H1 (cell line): ENCODE measurements at regions not wholly inside any gene's neighbourhood (a gene's known extent, or its start where the extent isn't known, plus 50 kb on each side); places are given as distances from the start of the nearest gene placed in this dataset.

Experiments
- CTCF ChIA-PET: fragments of 300-600 bp; sonication (Branson Sonifier 250); formaldehyde crosslinking; loops from one replicate; lab custom pipeline; 2021; ENCODE audit not compliant: partially characterized antibody; lab: Charles Lee
- POLR2A ChIA-PET: fragments of 300-600 bp; sonication (Branson Sonifier 250); formaldehyde crosslinking; loops from one replicate; lab custom pipeline; 2021; ENCODE audit warnings: inconsistent platforms; ENCODE audit not compliant: partially characterized antibody; lab: Charles Lee
- DNase-seq, 2 experiments: peaks; one replicate each; pipeline versions ENCODE4 v3.0.0 to v3.0.0-alpha.2; 2010 to 2022; ENCODE audit warnings: low spot score in 2 of 2, low read depth in 1 of 2, mixed read lengths in 1 of 2
- FAIRE-seq: peaks from 2 replicates; lab custom pipeline; 2011; peaks lifted over from hg19 to GRCh38; lab: Jason Lieb, UNC
- H2AFZ ChIP-seq: 2 replicates; pipeline ENCODE4 v1.8.1; 2012; ENCODE audit warnings: low read length, inconsistent platforms
- H2AK5ac ChIP-seq: 2 replicates; pipeline ENCODE4 v1.6.1; 2013; ENCODE audit warnings: low read depth, low read length
- H2BK120ac ChIP-seq: replicated peaks from 2 replicates; pipeline ENCODE3; 2013; ENCODE audit warnings: low read depth, low read length, inconsistent platforms
- H2BK12ac ChIP-seq: 2 replicates; pipeline ENCODE4 v1.6.1; 2013; ENCODE audit warnings: low read depth, low read length
- H2BK15ac ChIP-seq: 2 replicates; pipeline ENCODE4 v1.6.1; 2013; ENCODE audit warnings: low read length
- H2BK20ac ChIP-seq: 2 replicates; pipeline ENCODE4 v1.6.1; 2013; ENCODE audit warnings: low read length
- H2BK5ac ChIP-seq: 2 replicates; pipeline ENCODE4 v1.6.1; 2013; ENCODE audit warnings: low read depth, low read length
- H3K14ac ChIP-seq: 2 replicates; pipeline ENCODE4 v1.6.1; 2013; ENCODE audit warnings: inconsistent platforms; ENCODE audit not compliant: insufficient read length
- H3K18ac ChIP-seq: 2 replicates; pipeline ENCODE4 v1.6.1; 2013; ENCODE audit warnings: low read length; ENCODE audit errors: extremely low read depth
- H3K23ac ChIP-seq: 2 replicates; pipeline ENCODE4 v1.6.1; 2013; ENCODE audit warnings: inconsistent platforms; ENCODE audit not compliant: insufficient read length
- H3K23me2 ChIP-seq: 2 replicates; pipeline ENCODE4 v1.6.1; 2013; ENCODE audit warnings: low read depth, low read length
- H3K27ac ChIP-seq: 2 replicates; pipeline ENCODE4 v1.6.1; 2011; ENCODE audit warnings: low read depth, low read length, inconsistent platforms
- H3K27me3 ChIP-seq, 4 experiments: replicated peaks in 1 of 4; 1 replicate in 1 of 4; 2 replicates in 3 of 4; pipeline versions ENCODE4 v1.6.1 to v1.8.1; 2011 to 2013; ENCODE audit warnings: low read length in 3 of 4, mild to moderate bottlenecking in 3 of 4, inconsistent platforms in 2 of 4, mixed read lengths in 2 of 4, moderate library complexity in 1 of 4; ENCODE audit not compliant: control insufficient read depth in 3 of 4, insufficient read depth in 3 of 4; ENCODE audit errors: extremely low read depth in 1 of 4
- H3K36me3 ChIP-seq, 4 experiments: 2 replicates each; pipeline versions ENCODE4 v1.6.1 to v1.8.1; 2011 to 2013; ENCODE audit warnings: mild to moderate bottlenecking in 4 of 4, low read length in 3 of 4, moderate library complexity in 2 of 4, control low read depth in 1 of 4, inconsistent platforms in 1 of 4; ENCODE audit not compliant: insufficient read depth in 4 of 4, control insufficient read depth in 2 of 4
- H3K4ac ChIP-seq: replicated peaks from 2 replicates; pipeline ENCODE3; 2013; ENCODE audit warnings: low read length, low read depth, mixed read lengths, inconsistent platforms; ENCODE audit not compliant: insufficient read length
- H3K4me1 ChIP-seq, 4 experiments: replicated peaks in 1 of 4; 1 replicate in 1 of 4; 2 replicates in 3 of 4; pipeline versions ENCODE4 v1.6.1 to v1.8.1; 2011 to 2013; ENCODE audit warnings: low read length in 3 of 4, inconsistent platforms in 2 of 4, mixed read lengths in 1 of 4; ENCODE audit not compliant: insufficient read depth in 4 of 4, control insufficient read depth in 3 of 4
- H3K4me2 ChIP-seq, 2 experiments: 2 replicates each; pipeline versions ENCODE4 v1.6.1 to v1.8.1; 2011 to 2013; ENCODE audit warnings: low read depth in 2 of 2, low read length in 2 of 2, control low read depth in 1 of 2, inconsistent platforms in 1 of 2, mild to moderate bottlenecking in 1 of 2; ENCODE audit not compliant: insufficient read depth in 1 of 2
- H3K4me3 ChIP-seq, 4 experiments: fragments of 200-600, 300-600 bp in 1 of 4; sonication (generic), shearing (Covaris generic), sonication (Bioruptor Twin) in 1 of 4; 2 replicates each; pipeline versions ENCODE4 v1.5.1 to v1.8.1; 2011 to 2016; ENCODE audit warnings: low read length in 4 of 4, low read depth in 3 of 4, control low read depth in 2 of 4, inconsistent platforms in 2 of 4, mild to moderate bottlenecking in 2 of 4, mixed read lengths in 1 of 4, moderate library complexity in 1 of 4; ENCODE audit not compliant: insufficient read depth in 2 of 4; ENCODE audit errors: extremely low read depth in 1 of 4
- H3K56ac ChIP-seq: replicated peaks from 2 replicates; pipeline ENCODE3; 2013; ENCODE audit warnings: low read depth, mild to moderate bottlenecking, mixed read lengths, low read length, inconsistent platforms; ENCODE audit not compliant: insufficient read length
- H3K79me1 ChIP-seq: 2 replicates; pipeline ENCODE4 v1.6.1; 2013; ENCODE audit warnings: low read depth, low read length, control low read depth
- H3K79me2 ChIP-seq, 2 experiments: 2 replicates each; pipeline versions ENCODE4 v1.6.1 to v1.8.1; 2012 to 2013; ENCODE audit warnings: low read length in 2 of 2, mild to moderate bottlenecking in 2 of 2, inconsistent platforms in 1 of 2; ENCODE audit not compliant: insufficient read depth in 2 of 2, control insufficient read depth in 1 of 2
- H3K9ac ChIP-seq, 4 experiments: replicated peaks in 1 of 4; 1 replicate in 1 of 4; 2 replicates in 3 of 4; pipeline versions ENCODE4 v1.6.1 to v1.8.1; 2011 to 2013; ENCODE audit warnings: low read depth in 3 of 4, low read length in 3 of 4, control low read depth in 2 of 4, mild to moderate bottlenecking in 2 of 4, moderate library complexity in 2 of 4, inconsistent platforms in 1 of 4; ENCODE audit errors: extremely low read depth in 1 of 4
- H3K9me3 ChIP-seq, 2 experiments: 2 replicates each; pipeline versions ENCODE4 v1.6.1 to v1.8.1; 2012 to 2013; ENCODE audit warnings: mild to moderate bottlenecking in 2 of 2, moderate library complexity in 2 of 2, control low read depth in 1 of 2, inconsistent platforms in 1 of 2, low read depth in 1 of 2, low read length in 1 of 2, mixed read lengths in 1 of 2; ENCODE audit not compliant: insufficient read depth in 2 of 2
- H4K20me1 ChIP-seq, 2 experiments: replicated peaks in 1 of 2; 2 replicates each; pipeline versions ENCODE3 to v1.8.1; 2011 to 2013; ENCODE audit warnings: inconsistent platforms in 2 of 2, low read length in 2 of 2, mild to moderate bottlenecking in 1 of 2; ENCODE audit not compliant: insufficient read depth in 2 of 2, control insufficient read depth in 1 of 2
- H4K5ac ChIP-seq: 2 replicates; pipeline ENCODE4 v1.6.1; 2013; ENCODE audit warnings: low read length, low read depth, mixed read lengths, inconsistent platforms; ENCODE audit not compliant: insufficient read length
- H4K8ac ChIP-seq: 2 replicates; pipeline ENCODE4 v1.8.0; 2013; ENCODE audit warnings: mild to moderate bottlenecking, moderate library complexity, low read length, inconsistent platforms; ENCODE audit not compliant: insufficient read depth; ENCODE audit errors: extremely low read depth
- H4K91ac ChIP-seq: replicated peaks from 2 replicates; pipeline ENCODE3; 2013; ENCODE audit warnings: low read length, mixed read lengths, inconsistent platforms; ENCODE audit not compliant: insufficient read length
- RAD21 ChIP-seq, 2 experiments: IDR thresholded peaks in 1 of 2; conservative IDR thresholded peaks in 1 of 2; 2 replicates each; pipeline ENCODE4 v1.6.1; 2011; ENCODE audit warnings: low read depth in 2 of 2, low read length in 2 of 2, improper control_type of control experiment in 1 of 2, inconsistent platforms in 1 of 2, mild to moderate bottlenecking in 1 of 2, moderate library complexity in 1 of 2
- WGBS, 2 experiments: shearing (Covaris generic) in 1 of 2; methylation state at CpG; one replicate each; pipeline versions ENCODE4 v1.1.6 to v1.1.7; 2013 to 2015; ENCODE audit warnings: low lambda C conversion rate in 2 of 2, mixed read lengths in 2 of 2, inconsistent platforms in 1 of 2, low coverage in 1 of 2, missing lambda C conversion rate in 1 of 2; ENCODE audit not compliant: insufficient replicate concordance in 2 of 2, insufficient coverage in 1 of 2, insufficient read length in 1 of 2; ENCODE audit errors: extremely low coverage in 1 of 2, missing lambda C conversion rate in 1 of 2; 5-methylcytosine and 5-hydroxymethylcytosine counted together

DNA sequence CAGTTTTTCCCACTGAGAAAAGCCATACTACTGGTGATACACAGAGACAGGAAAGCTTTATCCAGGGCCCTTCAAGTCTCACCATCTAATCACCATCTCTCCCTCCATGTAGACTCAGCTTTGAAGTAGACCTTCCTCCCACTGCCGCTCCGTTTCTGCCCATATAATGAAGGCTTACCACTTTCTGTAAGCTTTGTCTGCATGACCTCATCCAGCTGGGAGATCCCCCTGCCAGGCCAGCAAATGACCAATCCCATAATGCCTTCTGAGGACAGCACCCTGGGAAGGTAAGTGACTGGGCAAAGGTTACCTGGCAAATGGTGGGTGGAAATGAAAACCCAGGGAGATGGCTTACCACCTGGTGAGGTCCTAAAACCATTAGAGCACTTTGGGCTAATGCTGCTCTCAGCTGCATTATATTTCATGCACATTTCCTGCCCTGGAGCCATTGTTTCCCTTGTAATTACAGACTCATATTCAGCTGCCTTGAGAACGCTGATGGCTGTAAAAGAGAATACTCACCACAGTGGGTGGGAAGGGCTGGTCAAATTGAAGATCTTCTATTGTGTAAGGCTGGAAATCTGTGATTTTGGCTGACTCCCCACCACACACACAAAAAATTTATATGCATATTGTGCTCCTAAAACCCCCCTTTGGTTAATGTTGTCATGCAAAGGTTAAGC is 350.7 kb upstream of the SYT4 start:
- no peak overlapping the region for H4K5ac ChIP-seq
- no peak overlapping the region for H2BK120ac ChIP-seq
- DNase-seq (no peak), FAIRE-seq (no peak)
- no peak overlapping the region for H2BK12ac ChIP-seq
- no peak overlapping the region for H2BK5ac ChIP-seq
- no peak overlapping the region for H3K14ac ChIP-seq
- TF ChIP-seq RAD21 (IDR thresholded peaks at IDR 0.05 in 1 of 2, conservative IDR thresholded peaks at IDR 0.05 in 1 of 2; ENCODE audit: low read depth in 2 of 2, low read length in 2 of 2): no peak
- no peaks in the 10 kb centered on the region for H3K79me1 ChIP-seq
- no peak overlapping the region for H4K91ac ChIP-seq
- CTCF ChIA-PET: interaction anchor here (0.7 kb wide), 1 partner anchor 144 kb away, joined by 3 read pairs; no protein-coding TSS in a partner anchor
- H3K23me2 ChIP-seq: no peaks in the 10 kb centered on the region
- POLR2A ChIA-PET: no interaction called here
- 0 out of 2 replicates have a peak overlapping the region, but pooled peaks have one; percentile 41 for H4K8ac ChIP-seq
- H3K56ac ChIP-seq: no peak overlapping the region
- no peak overlapping the region for H2BK20ac ChIP-seq
- H3K9ac ChIP-seq: no peak overlapping the region
- H4K20me1 ChIP-seq: no peaks in the 10 kb centered on the region
- H2AK5ac ChIP-seq: no peak overlapping the region
- 0 out of 2 replicates have a peak overlapping the region, but pooled peaks have one; percentile 41 for H2AFZ ChIP-seq
- 0 out of 7 replicates have a peak, but pooled peaks cover 0 to 1% (median 0%) of the 10 kb centered on the region in 4 experiments for H3K4me1 ChIP-seq
- H3K36me3 ChIP-seq: no peaks in the 10 kb centered on the region
- H2BK15ac ChIP-seq: no peak overlapping the region
- no peaks in the 10 kb centered on the region for H3K27me3 ChIP-seq
- no peak overlapping the region for H3K23ac ChIP-seq
- WGBS, 2 experiments: 82% methylated on average over 3 of the region's 3 CpGs; no CpG with 5 or more reads in 1 of the 2 experiments
- H3K9me3 ChIP-seq: no peaks in the 10 kb centered on the region
- no peak overlapping the region for H3K18ac ChIP-seq
- H3K4me2 ChIP-seq: no peak overlapping the region
- H3K79me2 ChIP-seq: no peaks in the 10 kb centered on the region
- H3K4ac ChIP-seq: no peak overlapping the region
- no peak overlapping the region for H3K27ac ChIP-seq
- no peak overlapping the region for H3K4me3 ChIP-seq
